ENCODE measurements at regions not wholly inside any gene's neighbourhood (a gene's known extent, or its start where the extent isn't known, plus 50 kb on each side); places are given as distances from the start of the nearest gene placed in this dataset.

DNA sequence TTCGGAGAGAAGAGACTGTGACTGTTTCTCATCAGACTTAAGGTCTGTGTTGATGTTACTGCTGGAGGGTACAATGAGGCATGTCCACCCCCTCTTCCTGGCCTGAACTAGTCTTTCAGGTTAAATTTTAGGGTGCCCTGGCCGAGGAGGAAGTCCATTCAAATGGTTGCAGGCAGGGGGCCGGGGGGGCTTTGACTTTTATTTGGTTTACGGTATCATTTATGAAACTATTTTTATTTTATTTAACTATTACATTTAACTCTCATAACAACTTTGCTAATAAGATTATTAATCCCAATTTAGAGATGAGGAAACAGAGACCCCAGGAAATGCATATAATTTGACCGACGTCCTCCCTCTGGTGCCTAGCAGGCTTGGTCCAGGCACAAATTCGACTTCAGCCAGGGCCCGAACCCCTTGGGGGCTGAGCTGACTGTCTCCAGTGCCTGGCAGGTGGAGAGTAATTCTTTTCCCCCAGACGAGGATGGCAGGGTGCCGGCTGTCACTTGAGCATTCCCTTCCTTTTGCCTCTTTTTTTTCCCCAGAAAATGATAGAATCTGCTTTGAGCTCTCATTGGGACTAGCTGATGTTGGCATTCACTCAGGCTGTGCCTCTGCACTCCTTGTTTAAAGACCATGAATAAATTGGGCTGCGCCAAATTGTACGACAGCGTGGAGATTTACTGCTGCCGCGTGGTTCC is 255.3 kb upstream of the SALL3 start:
- Histone ChIP-seq H4K20me1 (ENCODE audit: insufficient read depth, low read length) (no peaks in the 10 kb centered on the region), H3K4me1 (ENCODE audit: insufficient read depth, low read length, poor library complexity, severe bottlenecking) (no peaks in the 10 kb centered on the region), H3K36me3 (ENCODE audit: insufficient read depth, low read length) (no peaks in the 10 kb centered on the region), H3K4me2 (ENCODE audit: low read length) (no peak overlapping the region), H2AFZ (ENCODE audit: low read length) (no peak overlapping the region), H3K4me3 (ENCODE audit: low read depth, low read length, poor library complexity, severe bottlenecking) (no peak overlapping the region), H3K79me2 (ENCODE audit: insufficient read depth, low read depth, low read length) (no peaks in the 10 kb centered on the region), H3K27ac (ENCODE audit: low read depth, low read length, poor library complexity, severe bottlenecking) (no peak overlapping the region), H3K9me2 (ENCODE audit: insufficient read depth, low read length) (no peaks in the 10 kb centered on the region), H3K9me3 (ENCODE audit: low read length) (no peaks in the 10 kb centered on the region)
- ChIA-PET CTCF (ENCODE audit: unreplicated experiment) (no interaction called here), POLR2A (no interaction called here)
- BruUV-seq (replicated peaks) = no TSS peak
- TF ChIP-seq, protein P1, sequence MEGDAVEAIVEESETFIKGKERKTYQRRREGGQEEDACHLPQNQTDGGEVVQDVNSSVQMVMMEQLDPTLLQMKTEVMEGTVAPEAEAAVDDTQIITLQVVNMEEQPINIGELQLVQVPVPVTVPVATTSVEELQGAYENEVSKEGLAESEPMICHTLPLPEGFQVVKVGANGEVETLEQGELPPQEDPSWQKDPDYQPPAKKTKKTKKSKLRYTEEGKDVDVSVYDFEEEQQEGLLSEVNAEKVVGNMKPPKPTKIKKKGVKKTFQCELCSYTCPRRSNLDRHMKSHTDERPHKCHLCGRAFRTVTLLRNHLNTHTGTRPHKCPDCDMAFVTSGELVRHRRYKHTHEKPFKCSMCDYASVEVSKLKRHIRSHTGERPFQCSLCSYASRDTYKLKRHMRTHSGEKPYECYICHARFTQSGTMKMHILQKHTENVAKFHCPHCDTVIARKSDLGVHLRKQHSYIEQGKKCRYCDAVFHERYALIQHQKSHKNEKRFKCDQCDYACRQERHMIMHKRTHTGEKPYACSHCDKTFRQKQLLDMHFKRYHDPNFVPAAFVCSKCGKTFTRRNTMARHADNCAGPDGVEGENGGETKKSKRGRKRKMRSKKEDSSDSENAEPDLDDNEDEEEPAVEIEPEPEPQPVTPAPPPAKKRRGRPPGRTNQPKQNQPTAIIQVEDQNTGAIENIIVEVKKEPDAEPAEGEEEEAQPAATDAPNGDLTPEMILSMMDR (conservative IDR thresholded peaks at IDR 0.05; ENCODE audit: low read length) = no peak
- TF ChIP-seq EZH2phosphoT487 (IDR thresholded peaks at IDR 0.05; ENCODE audit: borderline replicate concordance, low read depth, low read length) = no peak
- no peak for DNase-seq (ENCODE audit: low spot score)
- intact Hi-C loops (cut with micrococcal nuclease; ENCODE audit: unreplicated experiment) = no loop called here

DNA sequence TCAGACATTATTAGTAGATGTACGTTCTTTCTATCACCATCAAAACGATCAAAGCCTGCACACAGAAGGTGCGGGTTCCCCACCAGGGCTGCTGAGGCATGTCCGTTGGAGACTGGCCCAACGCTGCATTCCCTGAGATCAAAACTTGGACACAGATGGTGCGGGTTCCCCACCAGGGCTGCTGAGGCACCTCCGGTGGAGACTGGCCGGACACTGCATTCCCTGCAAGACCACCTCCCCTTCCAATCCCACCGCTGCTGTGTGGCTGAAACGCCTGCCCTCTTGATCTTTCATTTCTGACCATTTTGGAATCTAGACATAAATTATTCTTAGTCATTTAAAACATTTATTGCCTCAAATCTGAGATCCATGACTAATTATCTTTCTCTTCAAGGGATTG is 254.2 kb upstream of the SALL3 start:
- POLR2A ChIA-PET = no interaction called here
- Histone ChIP-seq H3K79me2 (ENCODE audit: insufficient read depth, low read depth, low read length) (no peaks in the 10 kb centered on the region), H4K20me1 (ENCODE audit: insufficient read depth, low read length) (no peaks in the 10 kb centered on the region), H3K27ac (ENCODE audit: low read depth, low read length, poor library complexity, severe bottlenecking) (no peak overlapping the region), H3K9me3 (ENCODE audit: low read length) (no peaks in the 10 kb centered on the region), H3K4me1 (ENCODE audit: insufficient read depth, low read length, poor library complexity, severe bottlenecking) (no peaks in the 10 kb centered on the region), H3K36me3 (ENCODE audit: insufficient read depth, low read length) (no peaks in the 10 kb centered on the region), H2AFZ (ENCODE audit: low read length) (no peak overlapping the region), H3K4me3 (ENCODE audit: low read depth, low read length, poor library complexity, severe bottlenecking) (no peak overlapping the region), H3K4me2 (ENCODE audit: low read length) (no peak overlapping the region), H3K9me2 (ENCODE audit: insufficient read depth, low read length) (no peaks in the 10 kb centered on the region)
- no peak for TF ChIP-seq EZH2phosphoT487 (IDR thresholded peaks at IDR 0.05; ENCODE audit: borderline replicate concordance, low read depth, low read length)
- TF ChIP-seq, protein P1 (conservative IDR thresholded peaks at IDR 0.05; ENCODE audit: low read length) = no peak
- CTCF ChIA-PET (ENCODE audit: unreplicated experiment) = no interaction called here
- intact Hi-C loops (cut with micrococcal nuclease; ENCODE audit: unreplicated experiment) = no loop called here
- DNase-seq (ENCODE audit: low spot score) = no peak
- BruUV-seq (replicated peaks) = no TSS peak

DNA sequence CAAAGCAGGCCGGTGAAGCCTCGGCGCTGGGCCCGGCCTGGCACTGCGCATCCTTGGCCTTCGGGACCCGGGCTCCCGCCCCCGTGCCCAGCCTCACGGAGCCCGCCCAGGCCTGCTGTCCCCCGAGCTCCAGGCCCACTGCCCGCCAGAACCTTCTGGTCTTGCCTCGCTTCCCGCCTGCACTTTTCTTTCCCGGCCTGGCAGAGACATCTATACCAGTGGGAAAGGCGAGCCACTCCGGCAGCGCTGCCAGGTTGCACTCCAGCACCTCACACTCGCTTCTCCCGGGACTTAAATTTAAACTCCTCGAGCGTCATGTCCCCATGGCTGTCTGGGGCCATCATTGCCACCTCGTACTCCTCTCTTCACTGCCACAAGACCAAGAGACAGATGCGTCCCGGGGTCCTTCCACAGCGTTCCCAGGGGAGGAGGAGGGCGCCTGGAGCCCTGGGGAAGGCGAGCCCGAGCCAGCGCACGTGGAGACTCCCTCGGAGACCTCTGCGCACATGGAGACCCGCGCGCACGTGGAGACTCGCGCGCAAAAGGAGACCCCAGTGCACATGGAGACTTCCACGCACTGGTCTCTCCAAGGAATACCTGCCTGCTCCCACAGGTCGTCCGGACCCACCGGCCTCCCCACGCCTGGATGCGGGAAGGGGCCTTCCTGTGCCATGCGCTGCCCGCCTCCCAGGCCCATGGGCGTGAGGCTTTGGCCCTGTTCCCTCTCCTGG is 253.1 kb upstream of the SALL3 start:
- ChIA-PET CTCF (ENCODE audit: unreplicated experiment) (no interaction called here), POLR2A (no interaction called here)
- H3K79me2 ChIP-seq (ENCODE audit: insufficient read depth, low read depth, low read length) = no peaks in the 10 kb centered on the region
- no peak overlapping the region for H3K27ac ChIP-seq (ENCODE audit: low read depth, low read length, poor library complexity, severe bottlenecking)
- intact Hi-C loops (cut with micrococcal nuclease; ENCODE audit: unreplicated experiment) = no loop called here
- no peaks in the 10 kb centered on the region for H3K9me3 ChIP-seq (ENCODE audit: low read length)
- DNase-seq (ENCODE audit: low spot score) = no peak
- no peak overlapping the region for H2AFZ ChIP-seq (ENCODE audit: low read length)
- H3K4me3 ChIP-seq (ENCODE audit: low read depth, low read length, poor library complexity, severe bottlenecking) = no peak overlapping the region
- BruUV-seq (replicated peaks) = no TSS peak
- H3K9me2 ChIP-seq (ENCODE audit: insufficient read depth, low read length) = no peaks in the 10 kb centered on the region
- TF ChIP-seq, protein P1 (conservative IDR thresholded peaks at IDR 0.05; ENCODE audit: low read length) = no peak
- no peak for TF ChIP-seq EZH2phosphoT487 (IDR thresholded peaks at IDR 0.05; ENCODE audit: borderline replicate concordance, low read depth, low read length)
- H4K20me1 ChIP-seq (ENCODE audit: insufficient read depth, low read length) = no peaks in the 10 kb centered on the region
- H3K4me1 ChIP-seq (ENCODE audit: insufficient read depth, low read length, poor library complexity, severe bottlenecking) = no peaks in the 10 kb centered on the region
- no peaks in the 10 kb centered on the region for H3K36me3 ChIP-seq (ENCODE audit: insufficient read depth, low read length)
- H3K4me2 ChIP-seq (ENCODE audit: low read length) = no peak overlapping the region
